Spleen (tissue), 7 donors: ENCODE measurements at regions not wholly inside any gene's neighbourhood (a gene's known extent, or its start where the extent isn't known, plus 50 kb on each side); places are given as distances from the start of the nearest gene placed in this dataset.

Source experiments
- POLR2AphosphoS5 ChIP-seq, 3 donors: sonication (generic); formaldehyde crosslinking; IDR thresholded peaks; one replicate each; pipeline ENCODE4 v1.5.1; 2017; ENCODE audit warnings: antibody characterized with exemption in 3 of 3
- TF ChIP-seq, protein P1 (sequence below), 11 experiments: fragments of 200-600 bp in 7 of 11; fragments of 450-650 bp in 4 of 11; sonication (generic) in 4 of 11; IDR thresholded peaks in 8 of 11; conservative IDR thresholded peaks in 3 of 11; 1 replicate in 7 of 11; 2 replicates in 4 of 11; pipeline versions ENCODE4 v1.4.0 to v1.8.0; 2016 to 2021; ENCODE audit warnings: antibody characterized with exemption in 11 of 11, inconsistent platforms in 4 of 11, mild to moderate bottlenecking in 1 of 11
- donor health status: DM: no; HTN: no; CAD: no; lungs with moderate emphysema.
- donor health status: DM: no; HTN: no; CAD: no.
- donor health status: DM: no; HTN: no; CAD: no.

DNA sequence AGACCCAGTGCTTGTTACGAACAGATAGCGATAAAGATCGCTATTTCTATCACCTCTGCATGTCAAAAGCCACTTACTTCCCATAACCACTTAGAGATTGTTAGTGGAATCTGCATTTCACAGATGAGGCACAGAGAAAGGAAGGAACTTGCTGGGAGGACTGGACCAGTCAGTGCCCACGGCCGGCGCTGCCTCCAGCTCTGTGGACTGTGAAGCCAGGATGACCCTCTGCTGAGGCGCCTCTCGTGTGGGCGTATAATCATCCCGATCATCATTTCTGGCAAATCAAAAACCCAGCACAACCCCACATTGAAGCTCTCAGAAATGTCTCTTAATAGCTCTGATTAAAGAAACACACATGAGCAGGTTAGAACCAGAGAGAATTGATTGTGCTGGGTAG is 61.5 kb upstream of the ADRA2C start:
- TF ChIP-seq POLR2AphosphoS5 (IDR thresholded peaks at IDR 0.05), result no peak
- TF ChIP-seq, protein P1, sequence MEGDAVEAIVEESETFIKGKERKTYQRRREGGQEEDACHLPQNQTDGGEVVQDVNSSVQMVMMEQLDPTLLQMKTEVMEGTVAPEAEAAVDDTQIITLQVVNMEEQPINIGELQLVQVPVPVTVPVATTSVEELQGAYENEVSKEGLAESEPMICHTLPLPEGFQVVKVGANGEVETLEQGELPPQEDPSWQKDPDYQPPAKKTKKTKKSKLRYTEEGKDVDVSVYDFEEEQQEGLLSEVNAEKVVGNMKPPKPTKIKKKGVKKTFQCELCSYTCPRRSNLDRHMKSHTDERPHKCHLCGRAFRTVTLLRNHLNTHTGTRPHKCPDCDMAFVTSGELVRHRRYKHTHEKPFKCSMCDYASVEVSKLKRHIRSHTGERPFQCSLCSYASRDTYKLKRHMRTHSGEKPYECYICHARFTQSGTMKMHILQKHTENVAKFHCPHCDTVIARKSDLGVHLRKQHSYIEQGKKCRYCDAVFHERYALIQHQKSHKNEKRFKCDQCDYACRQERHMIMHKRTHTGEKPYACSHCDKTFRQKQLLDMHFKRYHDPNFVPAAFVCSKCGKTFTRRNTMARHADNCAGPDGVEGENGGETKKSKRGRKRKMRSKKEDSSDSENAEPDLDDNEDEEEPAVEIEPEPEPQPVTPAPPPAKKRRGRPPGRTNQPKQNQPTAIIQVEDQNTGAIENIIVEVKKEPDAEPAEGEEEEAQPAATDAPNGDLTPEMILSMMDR (IDR thresholded peaks at IDR 0.05 in 8 of 11, conservative IDR thresholded peaks at IDR 0.05 in 3 of 11), result no peak
